MM.1S (cell line): ENCODE measurements at regions not wholly inside any gene's neighbourhood (a gene's known extent, or its start where the extent isn't known, plus 50 kb on each side); places are given as distances from the start of the nearest gene placed in this dataset.

Experiments
- DNase-seq: peaks from one replicate; pipeline ENCODE4 v3.0.0-alpha.2; 2015
- H2AFZ ChIP-seq: fragments of 300-600 bp; sonication (generic); 2 replicates; pipeline ENCODE4 v1.6.0; 2016; ENCODE audit warnings: antibody characterized with exemption, low read length
- H3F3A ChIP-seq: fragments of 300-600 bp; sonication (generic); 2 replicates; pipeline ENCODE4 v1.6.1; 2016; ENCODE audit warnings: mild to moderate bottlenecking, antibody characterized with exemption, low read length, moderate library complexity, mixed read lengths; ENCODE audit not compliant: insufficient read depth
- H3K27ac ChIP-seq: fragments of 300-600 bp; sonication (generic); 2 replicates; pipeline ENCODE4 v1.5.1; 2016; ENCODE audit warnings: mild to moderate bottlenecking, low read length
- H3K27me3 ChIP-seq: fragments of 300-600 bp; sonication (generic); replicated peaks from 2 replicates; pipeline ENCODE4 v1.6.0; 2016; ENCODE audit warnings: low read length; ENCODE audit not compliant: insufficient read depth
- H3K36me3 ChIP-seq: fragments of 300-600 bp; sonication (generic); replicated peaks from 2 replicates; pipeline ENCODE4 v1.6.1; 2016; ENCODE audit warnings: mild to moderate bottlenecking, low read length, mixed read lengths; ENCODE audit not compliant: insufficient read depth
- H3K4me1 ChIP-seq: fragments of 300-600 bp; sonication (generic); 2 replicates; pipeline ENCODE4 v1.6.1; 2016; ENCODE audit warnings: low read length, mixed read lengths
- H3K4me2 ChIP-seq: fragments of 300-600 bp; sonication (generic); 2 replicates; pipeline ENCODE4 v1.6.0; 2016; ENCODE audit warnings: low read depth, low read length
- H3K4me3 ChIP-seq: fragments of 300-600 bp; sonication (generic); 2 replicates; pipeline ENCODE4 v1.5.1; 2016; ENCODE audit warnings: low read length, mixed read lengths
- H3K79me2 ChIP-seq: fragments of 300-600 bp; sonication (generic); 2 replicates; pipeline ENCODE4 v1.6.1; 2016; ENCODE audit warnings: mixed run types, low read length, mixed read lengths
- H3K9ac ChIP-seq: fragments of 300-600 bp; sonication (generic); 2 replicates; pipeline ENCODE4 v1.6.1; 2016; ENCODE audit warnings: low read length, mixed read lengths
- H3K9me2 ChIP-seq: fragments of 300-600 bp; sonication (generic); replicated peaks from 2 replicates; pipeline ENCODE4 v1.6.1; 2016; ENCODE audit warnings: mild to moderate bottlenecking, low read length, mixed read lengths; ENCODE audit not compliant: insufficient read depth
- H3K9me3 ChIP-seq: fragments of 300-600 bp; sonication (generic); replicated peaks from 2 replicates; pipeline ENCODE4 v1.6.1; 2016; ENCODE audit warnings: mild to moderate bottlenecking, low read length, mixed read lengths; ENCODE audit not compliant: insufficient read depth
- H4K20me1 ChIP-seq: fragments of 300-600 bp; sonication (generic); 2 replicates; pipeline ENCODE4 v1.6.1; 2016; ENCODE audit warnings: mild to moderate bottlenecking, low read length, moderate library complexity, mixed read lengths; ENCODE audit not compliant: insufficient read depth
- EZH2 ChIP-seq: fragments of 300-600 bp; sonication (generic); optimal IDR thresholded peaks from 2 replicates; pipeline ENCODE3; 2017; ENCODE audit warnings: low read depth, mild to moderate bottlenecking, antibody characterized with exemption, low read length, mixed read lengths
- EZH2phosphoT487 ChIP-seq: fragments of 300-600 bp; sonication (generic); IDR thresholded peaks from 2 replicates; pipeline ENCODE4 v1.6.1; 2018; ENCODE audit warnings: antibody characterized with exemption, low read length
- TF ChIP-seq, protein P1 (sequence below): fragments of 300-600 bp; sonication (generic); IDR thresholded peaks from 2 replicates; pipeline ENCODE4 v1.5.1; 2016; ENCODE audit warnings: antibody characterized with exemption, low read length, mixed read lengths

DNA sequence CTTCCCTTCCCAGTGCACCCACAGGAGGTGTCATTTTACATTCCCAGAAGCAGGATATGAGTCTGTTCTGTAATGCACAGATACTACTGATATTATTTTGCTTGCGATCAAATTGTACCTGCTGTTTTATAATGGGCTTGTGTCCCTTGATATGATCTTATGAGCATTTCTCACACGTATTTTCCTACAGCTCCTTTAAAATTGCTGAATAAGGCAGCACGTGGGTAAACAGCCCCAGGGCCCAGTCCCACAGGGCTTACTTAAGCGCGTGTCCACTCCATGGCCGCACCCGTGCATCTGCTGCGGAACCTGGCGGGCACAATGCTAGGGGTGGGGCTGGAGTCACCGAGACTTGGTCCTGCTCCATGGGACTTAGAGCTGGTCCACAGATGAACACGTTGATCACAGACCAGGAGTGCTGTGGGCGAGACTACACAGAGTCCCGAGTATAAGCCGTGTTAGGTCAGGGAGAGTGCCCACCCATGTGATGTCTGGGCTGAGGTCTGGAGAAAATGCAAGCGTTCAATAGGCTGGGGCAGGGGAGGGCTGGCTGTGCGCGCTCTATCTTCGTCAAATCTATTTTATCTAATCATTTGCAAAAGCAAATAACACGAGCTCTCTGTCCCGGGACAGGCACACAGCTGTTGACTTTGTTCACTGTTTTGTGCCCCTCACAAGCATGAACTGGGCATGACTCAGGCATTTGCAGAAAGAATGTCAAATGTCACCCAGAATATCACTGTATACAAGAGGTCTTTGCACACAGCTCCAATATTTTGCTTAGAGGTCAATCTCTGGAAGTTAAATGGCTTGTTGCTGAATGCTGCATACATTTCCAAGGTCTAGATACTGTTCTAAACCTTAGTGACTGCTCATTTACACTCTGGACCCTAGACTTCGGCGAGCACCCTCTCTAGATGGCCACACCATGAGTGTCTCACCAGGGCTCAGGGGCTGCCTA, 119.3 kb downstream of the CRYAA start:
- Histone ChIP-seq H3K36me3 (no peaks in the 10 kb centered on the region), H2AFZ (no peak overlapping the region), H3K4me2 (no peak overlapping the region), H4K20me1 (no peaks in the 10 kb centered on the region), H3K4me1 (no peaks in the 10 kb centered on the region), H3K9ac (no peak overlapping the region), H3K9me2 (no peaks in the 10 kb centered on the region), H3K27me3 (peaks cover 5% of the 10 kb centered on the region; the same call in 1 of the 2 replicates), H3K79me2 (no peaks in the 10 kb centered on the region), H3K4me3 (no peak overlapping the region), H3K9me3 (no peaks in the 10 kb centered on the region), H3K27ac (no peak overlapping the region), H3F3A (no peaks in the 10 kb centered on the region)
- TF ChIP-seq, protein P1, sequence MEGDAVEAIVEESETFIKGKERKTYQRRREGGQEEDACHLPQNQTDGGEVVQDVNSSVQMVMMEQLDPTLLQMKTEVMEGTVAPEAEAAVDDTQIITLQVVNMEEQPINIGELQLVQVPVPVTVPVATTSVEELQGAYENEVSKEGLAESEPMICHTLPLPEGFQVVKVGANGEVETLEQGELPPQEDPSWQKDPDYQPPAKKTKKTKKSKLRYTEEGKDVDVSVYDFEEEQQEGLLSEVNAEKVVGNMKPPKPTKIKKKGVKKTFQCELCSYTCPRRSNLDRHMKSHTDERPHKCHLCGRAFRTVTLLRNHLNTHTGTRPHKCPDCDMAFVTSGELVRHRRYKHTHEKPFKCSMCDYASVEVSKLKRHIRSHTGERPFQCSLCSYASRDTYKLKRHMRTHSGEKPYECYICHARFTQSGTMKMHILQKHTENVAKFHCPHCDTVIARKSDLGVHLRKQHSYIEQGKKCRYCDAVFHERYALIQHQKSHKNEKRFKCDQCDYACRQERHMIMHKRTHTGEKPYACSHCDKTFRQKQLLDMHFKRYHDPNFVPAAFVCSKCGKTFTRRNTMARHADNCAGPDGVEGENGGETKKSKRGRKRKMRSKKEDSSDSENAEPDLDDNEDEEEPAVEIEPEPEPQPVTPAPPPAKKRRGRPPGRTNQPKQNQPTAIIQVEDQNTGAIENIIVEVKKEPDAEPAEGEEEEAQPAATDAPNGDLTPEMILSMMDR: no peak
- no peak for TF ChIP-seq EZH2
- no peak for TF ChIP-seq EZH2phosphoT487
- no peak for DNase-seq

DNA sequence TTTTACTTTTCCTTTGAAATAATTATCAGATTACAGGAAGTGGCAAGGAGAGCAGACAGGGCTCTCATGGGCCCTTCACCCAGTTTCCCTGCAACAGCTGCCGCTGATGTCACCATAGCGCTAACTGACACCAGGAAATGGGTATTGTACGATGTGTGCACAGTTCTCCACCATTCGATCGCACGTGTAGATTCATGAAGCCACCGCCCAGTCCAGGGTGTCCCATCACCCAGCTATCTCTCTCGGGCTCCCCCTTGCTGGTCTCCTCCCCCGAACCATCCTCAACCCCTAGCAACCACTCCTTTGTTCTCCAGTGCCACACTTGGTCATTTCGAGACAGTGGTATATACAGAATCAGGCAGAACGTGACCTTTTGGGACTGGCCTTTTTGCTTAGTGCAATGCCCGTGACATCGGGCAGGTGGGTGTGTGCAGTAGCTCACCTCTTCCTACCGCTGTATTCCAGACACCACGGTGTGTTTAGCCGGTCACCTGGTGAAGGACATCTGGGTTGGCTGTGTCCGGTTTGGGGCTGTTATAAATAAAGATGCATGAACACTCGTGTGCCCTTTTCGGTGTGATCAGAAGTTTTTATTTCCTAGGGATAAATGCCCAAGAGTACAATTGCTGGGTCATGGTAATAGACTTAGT, 118.4 kb downstream of the CRYAA start:
- H3K27me3 ChIP-seq: peaks cover 5% of the 10 kb centered on the region; the same call in 1 of the 2 replicates
- H3K9ac ChIP-seq: no peak overlapping the region
- no peak overlapping the region for H3K4me2 ChIP-seq
- H3K4me3 ChIP-seq: no peak overlapping the region
- H3K9me2 ChIP-seq: no peaks in the 10 kb centered on the region
- H3K9me3 ChIP-seq: no peaks in the 10 kb centered on the region
- H3K4me1 ChIP-seq: no peaks in the 10 kb centered on the region
- H4K20me1 ChIP-seq: no peaks in the 10 kb centered on the region
- no peaks in the 10 kb centered on the region for H3K36me3 ChIP-seq
- H2AFZ ChIP-seq: no peak overlapping the region
- H3K79me2 ChIP-seq: no peaks in the 10 kb centered on the region
- no peak for TF ChIP-seq EZH2
- TF ChIP-seq, protein P1: no peak
- no peak for TF ChIP-seq EZH2phosphoT487
- DNase-seq: no peak
- no peak overlapping the region for H3K27ac ChIP-seq
- H3F3A ChIP-seq: no peaks in the 10 kb centered on the region

GRCh38 chr21:43286196-43286595, 117.4 kb downstream of the CRYAA start:
- Histone ChIP-seq H3F3A (no peaks in the 10 kb centered on the region), H3K4me1 (no peaks in the 10 kb centered on the region), H3K79me2 (no peaks in the 10 kb centered on the region), H3K4me2 (no peak overlapping the region), H3K9me2 (no peaks in the 10 kb centered on the region), H3K36me3 (no peaks in the 10 kb centered on the region), H3K27ac (no peak overlapping the region), H3K27me3 (peaks cover 5% of the 10 kb centered on the region; the same call in 1 of the 2 replicates), H3K9ac (no peak overlapping the region), H3K9me3 (no peaks in the 10 kb centered on the region), H2AFZ (no peak overlapping the region), H3K4me3 (no peak overlapping the region), H4K20me1 (no peaks in the 10 kb centered on the region)
- no peak for DNase-seq
- TF ChIP-seq EZH2phosphoT487 (no peak), EZH2 (no peak)
- TF ChIP-seq, protein P1: no peak
